ENCODE measurements at regions not wholly inside any gene's neighbourhood (a gene's known extent, or its start where the extent isn't known, plus 50 kb on each side); places are given as distances from the start of the nearest gene placed in this dataset.

GRCh38 chr2:228479014-228479413, 297.5 kb upstream of the SPHKAP start:
- TF ChIP-seq SNAI2 (CRISPR knock-in tag; IDR thresholded peaks at IDR 0.05) (no peak), ZFP30 (CRISPR knock-in tag; IDR thresholded peaks at IDR 0.05) (no peak), ZNF8 (CRISPR knock-in tag; IDR thresholded peaks at IDR 0.05) (no peak), ZNF70 (CRISPR knock-in tag; IDR thresholded peaks at IDR 0.05) (no peak), BACH2 (CRISPR knock-in tag; IDR thresholded peaks at IDR 0.05; ENCODE audit: borderline replicate concordance) (no peak), GLIS3 (CRISPR knock-in tag; IDR thresholded peaks at IDR 0.05) (no peak), ZFP3 (CRISPR knock-in tag; IDR thresholded peaks at IDR 0.05) (no peak), TCF4 (CRISPR knock-in tag; IDR thresholded peaks at IDR 0.05; ENCODE audit: borderline replicate concordance) (no peak), PPARA (CRISPR knock-in tag; IDR thresholded peaks at IDR 0.05; ENCODE audit: borderline replicate concordance) (no peak)
- TF ChIP-seq, protein P1, sequence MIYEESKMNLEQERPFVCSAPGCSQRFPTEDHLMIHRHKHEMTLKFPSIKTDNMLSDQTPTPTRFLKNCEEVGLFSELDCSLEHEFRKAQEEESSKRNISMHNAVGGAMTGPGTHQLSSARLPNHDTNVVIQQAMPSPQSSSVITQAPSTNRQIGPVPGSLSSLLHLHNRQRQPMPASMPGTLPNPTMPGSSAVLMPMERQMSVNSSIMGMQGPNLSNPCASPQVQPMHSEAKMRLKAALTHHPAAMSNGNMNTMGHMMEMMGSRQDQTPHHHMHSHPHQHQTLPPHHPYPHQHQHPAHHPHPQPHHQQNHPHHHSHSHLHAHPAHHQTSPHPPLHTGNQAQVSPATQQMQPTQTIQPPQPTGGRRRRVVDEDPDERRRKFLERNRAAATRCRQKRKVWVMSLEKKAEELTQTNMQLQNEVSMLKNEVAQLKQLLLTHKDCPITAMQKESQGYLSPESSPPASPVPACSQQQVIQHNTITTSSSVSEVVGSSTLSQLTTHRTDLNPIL (CRISPR knock-in tag; IDR thresholded peaks at IDR 0.05; ENCODE audit: low read depth), result no peak
- TF ChIP-seq, protein P2, sequence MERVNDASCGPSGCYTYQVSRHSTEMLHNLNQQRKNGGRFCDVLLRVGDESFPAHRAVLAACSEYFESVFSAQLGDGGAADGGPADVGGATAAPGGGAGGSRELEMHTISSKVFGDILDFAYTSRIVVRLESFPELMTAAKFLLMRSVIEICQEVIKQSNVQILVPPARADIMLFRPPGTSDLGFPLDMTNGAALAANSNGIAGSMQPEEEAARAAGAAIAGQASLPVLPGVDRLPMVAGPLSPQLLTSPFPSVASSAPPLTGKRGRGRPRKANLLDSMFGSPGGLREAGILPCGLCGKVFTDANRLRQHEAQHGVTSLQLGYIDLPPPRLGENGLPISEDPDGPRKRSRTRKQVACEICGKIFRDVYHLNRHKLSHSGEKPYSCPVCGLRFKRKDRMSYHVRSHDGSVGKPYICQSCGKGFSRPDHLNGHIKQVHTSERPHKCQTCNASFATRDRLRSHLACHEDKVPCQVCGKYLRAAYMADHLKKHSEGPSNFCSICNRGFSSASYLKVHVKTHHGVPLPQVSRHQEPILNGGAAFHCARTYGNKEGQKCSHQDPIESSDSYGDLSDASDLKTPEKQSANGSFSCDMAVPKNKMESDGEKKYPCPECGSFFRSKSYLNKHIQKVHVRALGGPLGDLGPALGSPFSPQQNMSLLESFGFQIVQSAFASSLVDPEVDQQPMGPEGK (CRISPR knock-in tag; IDR thresholded peaks at IDR 0.05; ENCODE audit: borderline replicate concordance), result no peak
- TF ChIP-seq, protein P3, sequence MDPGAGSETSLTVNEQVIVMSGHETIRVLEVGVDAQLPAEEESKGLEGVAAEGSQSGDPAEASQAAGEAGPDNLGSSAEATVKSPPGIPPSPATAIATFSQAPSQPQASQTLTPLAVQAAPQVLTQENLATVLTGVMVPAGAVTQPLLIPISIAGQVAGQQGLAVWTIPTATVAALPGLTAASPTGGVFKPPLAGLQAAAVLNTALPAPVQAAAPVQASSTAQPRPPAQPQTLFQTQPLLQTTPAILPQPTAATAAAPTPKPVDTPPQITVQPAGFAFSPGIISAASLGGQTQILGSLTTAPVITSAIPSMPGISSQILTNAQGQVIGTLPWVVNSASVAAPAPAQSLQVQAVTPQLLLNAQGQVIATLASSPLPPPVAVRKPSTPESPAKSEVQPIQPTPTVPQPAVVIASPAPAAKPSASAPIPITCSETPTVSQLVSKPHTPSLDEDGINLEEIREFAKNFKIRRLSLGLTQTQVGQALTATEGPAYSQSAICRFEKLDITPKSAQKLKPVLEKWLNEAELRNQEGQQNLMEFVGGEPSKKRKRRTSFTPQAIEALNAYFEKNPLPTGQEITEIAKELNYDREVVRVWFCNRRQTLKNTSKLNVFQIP (CRISPR knock-in tag; IDR thresholded peaks at IDR 0.05; ENCODE audit: borderline replicate concordance, low read depth), result no peak
- ATAC-seq, result no peak

- peak; percentile 82 for ATAC-seq
- TF ChIP-seq ISL1 (CRISPR knock-in tag; IDR thresholded peaks at IDR 0.05) (peak; percentile 50; the same call in 1 of the 2 replicates), ARNTL (CRISPR knock-in tag; IDR thresholded peaks at IDR 0.05; ENCODE audit: borderline replicate concordance, low read depth) (no peak), PPARA (CRISPR knock-in tag; IDR thresholded peaks at IDR 0.05; ENCODE audit: borderline replicate concordance) (no peak)
These were observed 293.0 kb upstream of the SPHKAP start for GRCh38 chr2:228474466-228474865.

GRCh38 chr2:228469721-228470120, 288.2 kb upstream of the SPHKAP start:
- no peak for TF ChIP-seq BACH2 (CRISPR knock-in tag; IDR thresholded peaks at IDR 0.05; ENCODE audit: borderline replicate concordance)
- TF ChIP-seq ESRRG (CRISPR knock-in tag; IDR thresholded peaks at IDR 0.05), result no peak
- no peak for TF ChIP-seq ZFP3 (CRISPR knock-in tag; IDR thresholded peaks at IDR 0.05)
- no peak for TF ChIP-seq SNAI2 (CRISPR knock-in tag; IDR thresholded peaks at IDR 0.05)
- TF ChIP-seq ZC3H10 (CRISPR knock-in tag; IDR thresholded peaks at IDR 0.05), result no peak
- TF ChIP-seq, protein P1 (CRISPR knock-in tag; IDR thresholded peaks at IDR 0.05; ENCODE audit: low read depth), result no peak
- no peak for TF ChIP-seq ZNF565 (CRISPR knock-in tag; conservative IDR thresholded peaks at IDR 0.05; ENCODE audit: low read depth)
- TF ChIP-seq RARB (CRISPR knock-in tag; IDR thresholded peaks at IDR 0.05), result no peak
- no peak for TF ChIP-seq CSDC2 (CRISPR knock-in tag; IDR thresholded peaks at IDR 0.05)
- ATAC-seq, result no peak

GRCh38 chr2:228466851-228467250, 285.4 kb upstream of the SPHKAP start:
- TF ChIP-seq ZFP30 (CRISPR knock-in tag; IDR thresholded peaks at IDR 0.05) (no peak), ZFP3 (CRISPR knock-in tag; IDR thresholded peaks at IDR 0.05) (no peak), TCF4 (CRISPR knock-in tag; IDR thresholded peaks at IDR 0.05; ENCODE audit: borderline replicate concordance) (no peak), PPARA (CRISPR knock-in tag; IDR thresholded peaks at IDR 0.05; ENCODE audit: borderline replicate concordance) (no peak), ARNTL (CRISPR knock-in tag; IDR thresholded peaks at IDR 0.05; ENCODE audit: borderline replicate concordance, low read depth) (no peak), ESRRG (CRISPR knock-in tag; IDR thresholded peaks at IDR 0.05) (no peak), ISL1 (CRISPR knock-in tag; IDR thresholded peaks at IDR 0.05) (no peak), OSR1 (CRISPR knock-in tag; IDR thresholded peaks at IDR 0.05) (no peak), BACH2 (CRISPR knock-in tag; IDR thresholded peaks at IDR 0.05; ENCODE audit: borderline replicate concordance) (no peak), ZNF8 (CRISPR knock-in tag; IDR thresholded peaks at IDR 0.05) (no peak), CSDC2 (CRISPR knock-in tag; IDR thresholded peaks at IDR 0.05) (no peak), ZNF70 (CRISPR knock-in tag; IDR thresholded peaks at IDR 0.05) (no peak), ZNF565 (CRISPR knock-in tag; conservative IDR thresholded peaks at IDR 0.05; ENCODE audit: low read depth) (no peak), RARB (CRISPR knock-in tag; IDR thresholded peaks at IDR 0.05) (no peak), ZC3H10 (CRISPR knock-in tag; IDR thresholded peaks at IDR 0.05) (no peak), GLIS3 (CRISPR knock-in tag; IDR thresholded peaks at IDR 0.05) (no peak)
- TF ChIP-seq, protein P2 (CRISPR knock-in tag; IDR thresholded peaks at IDR 0.05; ENCODE audit: borderline replicate concordance), result no peak
- TF ChIP-seq, protein P3 (CRISPR knock-in tag; IDR thresholded peaks at IDR 0.05; ENCODE audit: borderline replicate concordance, low read depth), result no peak
- TF ChIP-seq, protein P1 (CRISPR knock-in tag; IDR thresholded peaks at IDR 0.05; ENCODE audit: low read depth), result no peak
- no peak for ATAC-seq

Measured in SK-N-SH treated with all-trans-retinoic acid at 6 μM for 48 hours (cell line).